CD4-positive, alpha-beta memory T cell (primary cell): ENCODE measurements at regions not wholly inside any gene's neighbourhood (a gene's known extent, or its start where the extent isn't known, plus 50 kb on each side); places are given as distances from the start of the nearest gene placed in this dataset.
"Not testable (repeated sequence)": the region's sequence is repeated elsewhere in the genome, so short reads cannot be mapped to it uniquely, and the experiment has no call there.

Experiments used
- CTCF ChIA-PET: fragments of 350-600 bp; sonication (Branson Sonifier 250); formaldehyde crosslinking; loops from one replicate; lab custom pipeline; 2021; ENCODE audit warnings: inconsistent platforms; ENCODE audit not compliant: partially characterized antibody; lab: Charles Lee
- POLR2A ChIA-PET: fragments of 350-600 bp; sonication (Branson Sonifier 250); formaldehyde crosslinking; loops from one replicate; lab custom pipeline; 2021; ENCODE audit not compliant: partially characterized antibody; lab: Charles Lee
- DNase-seq, 5 donors: peaks; one replicate each; pipeline versions ENCODE4 v3.0.0 to v3.0.0-alpha.2; 2020 to 2022; ENCODE audit warnings: mixed read lengths in 1 of 5
- H3K27ac ChIP-seq: one replicate; pipeline ENCODE4 v1.7.0; 2013; ENCODE audit warnings: low read depth, low read length
- H3K27me3 ChIP-seq: 2 replicates; pipeline ENCODE4 v1.7.0; 2013; ENCODE audit warnings: mild to moderate bottlenecking, low read length, moderate library complexity; ENCODE audit not compliant: insufficient read depth
- H3K36me3 ChIP-seq: 2 replicates; pipeline ENCODE4 v1.7.0; 2013; ENCODE audit warnings: mild to moderate bottlenecking, low read length, moderate library complexity; ENCODE audit not compliant: insufficient read depth
- H3K4me1 ChIP-seq: 2 replicates; pipeline ENCODE4 v1.7.0; 2013; ENCODE audit warnings: mild to moderate bottlenecking, low read length, moderate library complexity; ENCODE audit not compliant: insufficient read depth
- H3K4me3 ChIP-seq, 2 donors: one replicate each; pipeline ENCODE4 v1.7.0; 2013; ENCODE audit warnings: low read length in 2 of 2, mild to moderate bottlenecking in 1 of 2
- H3K9me3 ChIP-seq, 2 donors: one replicate each; pipeline ENCODE4 v1.7.0; 2013; ENCODE audit warnings: low read length in 2 of 2, control low read depth in 1 of 2; ENCODE audit not compliant: control insufficient read depth in 1 of 2
- H3K27ac Mint-ChIP-seq, 7 donors: one replicate each; pipeline ENCODE4 v1.8.0; 2020 to 2021; ENCODE audit warnings: mixed read lengths in 7 of 7, mild to moderate bottlenecking in 6 of 7, inconsistent platforms in 3 of 7, moderate library complexity in 3 of 7
- H3K27me3 Mint-ChIP-seq, 2 donors: one replicate each; pipeline ENCODE4 v1.8.0; 2020 to 2021; ENCODE audit warnings: mixed read lengths in 2 of 2
- H3K36me3 Mint-ChIP-seq, 2 donors: one replicate each; pipeline ENCODE4 v1.8.0; 2020 to 2021; ENCODE audit warnings: mixed read lengths in 2 of 2, inconsistent platforms in 1 of 2, mild to moderate bottlenecking in 1 of 2
- H3K4me1 Mint-ChIP-seq, 4 donors: one replicate each; pipeline ENCODE4 v1.8.0; 2020 to 2021; ENCODE audit warnings: mixed read lengths in 4 of 4, mild to moderate bottlenecking in 1 of 4
- H3K4me3 Mint-ChIP-seq, 8 donors: one replicate each; pipeline ENCODE4 v1.8.0; 2020 to 2021; ENCODE audit warnings: mixed read lengths in 8 of 8, mild to moderate bottlenecking in 7 of 8, moderate library complexity in 6 of 8, inconsistent platforms in 3 of 8
- H3K9me3 Mint-ChIP-seq, 8 donors: one replicate each; pipeline ENCODE4 v1.8.0; 2020 to 2021; ENCODE audit warnings: mixed read lengths in 8 of 8, mild to moderate bottlenecking in 5 of 8, inconsistent platforms in 3 of 8, moderate library complexity in 1 of 8
- intact Hi-C: fragments of 100-400 bp; cut with micrococcal nuclease; formaldehyde crosslinking; loops from one replicate; pipeline ENCODE4 v1.15.1; 2023

- Mint-ChIP-seq H3K36me3 (no peaks in the 10 kb centered on the region), H3K27me3 (no peaks in the 10 kb centered on the region), H3K4me1 (no peaks in the 10 kb centered on the region), H3K4me3 (no peak overlapping the region), H3K27ac (no peak overlapping the region), H3K9me3 (peaks cover 0 to 26% (median 8%) of the 10 kb centered on the region in 8 donors)
- Histone ChIP-seq H3K36me3 (no peaks in the 10 kb centered on the region), H3K27me3 (no peaks in the 10 kb centered on the region), H3K4me1 (no peaks in the 10 kb centered on the region), H3K4me3 (no peak overlapping the region), H3K9me3 (no peaks in the 10 kb centered on the region), H3K27ac (no peak overlapping the region)
- intact Hi-C loops: no loop called here
- DNase-seq: no peak
- ChIA-PET CTCF (interaction anchor here (0.7 kb wide), 1 partner anchor 80 kb away, joined by 3 read pairs; no protein-coding TSS in a partner anchor), POLR2A (no interaction called here)
Measured at GRCh38 chr12:60594035-60594711, 998.3 kb downstream of the SLC16A7 start.

- Mint-ChIP-seq H3K27me3 (no peaks in the 10 kb centered on the region), H3K4me3 (no peak overlapping the region), H3K9me3 (peaks cover 0 to 35% (median 14%) of the 10 kb centered on the region in 8 donors), H3K4me1 (no peaks in the 10 kb centered on the region), H3K27ac (no peak overlapping the region), H3K36me3 (no peaks in the 10 kb centered on the region)
- Histone ChIP-seq H3K36me3 (no peaks in the 10 kb centered on the region), H3K4me1 (no peaks in the 10 kb centered on the region), H3K4me3 (no peak overlapping the region), H3K27ac (no peak overlapping the region), H3K27me3 (no peaks in the 10 kb centered on the region), H3K9me3 (no peaks in the 10 kb centered on the region)
- DNase-seq: no peak
- CTCF ChIA-PET: no interaction called here
- intact Hi-C loops: no loop called here
- POLR2A ChIA-PET: no interaction called here
Measured at GRCh38 chr12:60602601-60603000, 1006.8 kb downstream of the SLC16A7 start.

- H3K4me3 Mint-ChIP-seq, H3K36me3 Mint-ChIP-seq, H3K4me3 ChIP-seq, DNase-seq, CTCF ChIA-PET, H3K27ac ChIP-seq, intact Hi-C loops, H3K27ac Mint-ChIP-seq, H3K36me3 ChIP-seq, POLR2A ChIA-PET, H3K27me3 Mint-ChIP-seq, H3K9me3 ChIP-seq, H3K4me1 ChIP-seq, H3K4me1 Mint-ChIP-seq, H3K27me3 ChIP-seq: not testable (repeated sequence)
- peaks cover 0 to 35% (median 15%) of the 10 kb centered on the region in 8 donors for H3K9me3 Mint-ChIP-seq
Measured at GRCh38 chr12:60603475-60603874, 1007.6 kb downstream of the SLC16A7 start.

GRCh38 chr12:60616400-60616799, 1020.6 kb downstream of the SLC16A7 start:
- Histone ChIP-seq H3K27ac (no peak overlapping the region), H3K27me3 (no peaks in the 10 kb centered on the region), H3K4me3 (no peak overlapping the region), H3K4me1 (no peaks in the 10 kb centered on the region), H3K9me3 (no peaks in the 10 kb centered on the region), H3K36me3 (no peaks in the 10 kb centered on the region)
- Mint-ChIP-seq H3K36me3 (no peaks in the 10 kb centered on the region), H3K4me3 (no peak overlapping the region), H3K27me3 (no peaks in the 10 kb centered on the region), H3K27ac (no peak overlapping the region), H3K9me3 (peaks cover 0 to 14% (median 7%) of the 10 kb centered on the region in 8 donors), H3K4me1 (no peaks in the 10 kb centered on the region)
- intact Hi-C loops: no loop called here
- DNase-seq: no peak
- CTCF ChIA-PET: no interaction called here
- POLR2A ChIA-PET: no interaction called here

GRCh38 chr12:60630796-60631195, 1035.0 kb downstream of the SLC16A7 start:
- DNase-seq: no peak
- Mint-ChIP-seq H3K36me3 (no peaks in the 10 kb centered on the region), H3K4me1 (no peaks in the 10 kb centered on the region), H3K4me3 (no peak overlapping the region), H3K27ac (no peak overlapping the region), H3K9me3 (peaks cover 0 to 3% (median 2%) of the 10 kb centered on the region in 8 donors), H3K27me3 (no peaks in the 10 kb centered on the region)
- Histone ChIP-seq H3K36me3 (no peaks in the 10 kb centered on the region), H3K27me3 (no peaks in the 10 kb centered on the region), H3K9me3 (no peaks in the 10 kb centered on the region), H3K27ac (no peak overlapping the region), H3K4me3 (no peak overlapping the region), H3K4me1 (no peaks in the 10 kb centered on the region)
- CTCF ChIA-PET: no interaction called here
- intact Hi-C loops: no loop called here
- POLR2A ChIA-PET: no interaction called here

GRCh38 chr12:60644076-60644475, 1048.2 kb downstream of the SLC16A7 start:
- Mint-ChIP-seq H3K4me1 (no peaks in the 10 kb centered on the region), H3K27ac (no peak overlapping the region), H3K4me3 (no peak overlapping the region), H3K9me3 (peaks cover 0 to 15% (median 7%) of the 10 kb centered on the region in 8 donors), H3K36me3 (no peaks in the 10 kb centered on the region), H3K27me3 (no peaks in the 10 kb centered on the region)
- ChIA-PET CTCF (no interaction called here), POLR2A (no interaction called here)
- no peak overlapping the region for H3K4me3 ChIP-seq
- intact Hi-C loops: no loop called here
- H3K27me3 ChIP-seq: no peaks in the 10 kb centered on the region
- no peak for DNase-seq
- H3K9me3 ChIP-seq: no peaks in the 10 kb centered on the region
- no peak overlapping the region for H3K27ac ChIP-seq
- H3K4me1 ChIP-seq: no peaks in the 10 kb centered on the region
- no peaks in the 10 kb centered on the region for H3K36me3 ChIP-seq

GRCh38 chr12:60666895-60667294, 1071.1 kb downstream of the SLC16A7 start:
- Mint-ChIP-seq H3K27me3 (no peaks in the 10 kb centered on the region), H3K27ac (no peak overlapping the region), H3K4me1 (no peaks in the 10 kb centered on the region), H3K4me3 (no peak overlapping the region), H3K36me3 (no peaks in the 10 kb centered on the region), H3K9me3 (peaks cover 0 to 11% (median 5%) of the 10 kb centered on the region in 8 donors)
- Histone ChIP-seq H3K4me1 (no peaks in the 10 kb centered on the region), H3K36me3 (no peaks in the 10 kb centered on the region), H3K9me3 (no peaks in the 10 kb centered on the region), H3K27me3 (no peaks in the 10 kb centered on the region), H3K4me3 (no peak overlapping the region), H3K27ac (no peak overlapping the region)
- intact Hi-C loops: no loop called here
- POLR2A ChIA-PET: no interaction called here
- DNase-seq: no peak
- CTCF ChIA-PET: no interaction called here
